Pulmonary artery endothelial cell (primary cell): ENCODE measurements at regions not wholly inside any gene's neighbourhood (a gene's known extent, or its start where the extent isn't known, plus 50 kb on each side); places are given as distances from the start of the nearest gene placed in this dataset.

ENCODE experiments used
- DNase-seq: peaks from one replicate; pipeline ENCODE4 v3.0.0-alpha.2; 2011; ENCODE audit warnings: low read depth, low spot score

DNA sequence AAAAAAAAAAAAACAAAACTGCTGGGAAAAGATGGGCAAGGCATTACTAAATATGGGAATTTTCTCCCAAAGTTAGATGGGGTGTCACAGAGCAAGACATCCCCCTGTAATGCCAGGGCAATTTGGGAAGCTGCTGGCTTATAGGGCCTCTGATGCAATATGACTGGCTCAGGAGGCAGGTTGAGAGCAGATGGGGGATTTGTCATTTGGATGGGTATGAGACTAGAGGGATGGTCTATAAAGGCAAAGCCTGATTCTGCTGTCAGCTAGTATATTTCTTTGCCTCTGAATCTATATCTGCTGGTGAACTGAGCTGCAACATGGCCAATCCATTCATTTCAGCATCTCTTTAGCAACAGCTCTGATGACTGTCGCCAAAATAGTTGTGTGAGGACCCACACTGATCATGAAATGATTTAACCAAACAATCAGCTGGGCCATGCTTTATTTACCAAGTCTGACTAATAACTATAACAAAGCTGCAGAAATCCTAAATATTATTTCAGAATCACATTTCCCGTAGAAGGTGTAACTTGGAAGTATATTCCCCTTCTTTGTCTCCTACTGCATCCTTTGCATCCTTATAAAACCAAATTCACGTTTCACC lies 455.1 kb upstream of the ZNF608 start:
- DNase-seq = no peak

DNA sequence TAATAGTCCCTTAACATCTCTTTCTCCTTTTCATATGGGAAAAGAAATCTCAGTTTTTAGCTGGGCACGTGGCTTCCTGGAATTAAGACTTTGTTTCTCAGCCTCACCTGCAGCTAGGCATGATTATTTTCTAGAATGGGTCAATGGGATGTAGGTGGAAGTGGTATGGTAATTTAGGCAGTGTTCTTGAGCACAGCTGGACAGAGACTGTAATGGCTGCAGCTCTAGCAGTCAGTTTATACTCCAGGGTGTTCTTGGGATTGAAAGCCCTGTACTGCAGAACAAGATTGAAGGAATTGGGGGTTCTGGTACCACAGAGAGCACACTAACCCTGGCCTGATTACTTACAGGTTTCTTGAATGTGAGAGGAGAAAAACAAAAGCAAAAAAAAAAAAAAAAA lies 455.9 kb upstream of the ZNF608 start:
- no peak for DNase-seq

DNA sequence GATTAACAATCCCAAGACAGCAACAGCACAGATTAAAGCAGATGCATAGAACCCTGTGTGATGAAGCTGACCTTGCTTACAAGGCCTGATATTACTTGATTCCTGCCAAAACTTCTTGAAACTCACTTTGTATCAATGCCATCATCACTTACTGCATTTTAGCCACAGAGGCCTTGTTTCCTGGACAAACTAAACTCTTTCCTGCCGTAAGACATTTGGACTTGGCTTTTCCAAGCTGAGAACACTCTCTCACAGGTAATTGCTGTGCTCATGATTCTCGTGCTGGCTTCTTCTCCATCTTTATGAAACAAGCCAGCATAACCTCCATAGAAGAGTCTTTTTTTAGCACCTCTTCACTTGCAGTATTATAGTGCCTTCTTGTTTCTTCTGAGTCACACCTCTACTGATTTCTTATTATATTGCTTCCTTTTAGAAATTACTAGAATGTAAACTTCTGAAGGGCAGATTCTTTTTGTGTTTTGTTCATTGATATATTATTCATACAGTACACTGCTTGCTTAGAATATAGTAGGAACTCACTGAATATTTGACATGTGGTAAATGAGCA lies 456.5 kb upstream of the ZNF608 start:
- no peak for DNase-seq

DNA sequence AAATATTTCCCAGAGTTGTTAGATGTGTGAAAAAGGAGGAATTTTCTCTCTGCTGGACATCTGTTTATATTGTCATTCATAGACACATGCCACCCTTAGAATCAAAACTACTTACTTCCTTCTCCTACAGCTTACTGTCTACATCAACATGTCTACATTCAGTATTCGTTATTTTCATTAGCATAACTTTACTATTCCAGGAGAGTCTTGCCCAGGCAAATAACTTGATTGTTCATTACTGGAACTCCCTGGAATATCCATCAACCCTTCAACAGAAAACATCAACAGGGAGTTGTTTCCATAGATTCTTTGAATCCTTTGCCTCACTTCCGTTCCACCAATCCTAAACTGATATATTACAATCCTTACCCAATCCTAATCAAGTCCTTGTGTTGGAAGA lies 457.5 kb upstream of the ZNF608 start:
- DNase-seq = no peak

DNA sequence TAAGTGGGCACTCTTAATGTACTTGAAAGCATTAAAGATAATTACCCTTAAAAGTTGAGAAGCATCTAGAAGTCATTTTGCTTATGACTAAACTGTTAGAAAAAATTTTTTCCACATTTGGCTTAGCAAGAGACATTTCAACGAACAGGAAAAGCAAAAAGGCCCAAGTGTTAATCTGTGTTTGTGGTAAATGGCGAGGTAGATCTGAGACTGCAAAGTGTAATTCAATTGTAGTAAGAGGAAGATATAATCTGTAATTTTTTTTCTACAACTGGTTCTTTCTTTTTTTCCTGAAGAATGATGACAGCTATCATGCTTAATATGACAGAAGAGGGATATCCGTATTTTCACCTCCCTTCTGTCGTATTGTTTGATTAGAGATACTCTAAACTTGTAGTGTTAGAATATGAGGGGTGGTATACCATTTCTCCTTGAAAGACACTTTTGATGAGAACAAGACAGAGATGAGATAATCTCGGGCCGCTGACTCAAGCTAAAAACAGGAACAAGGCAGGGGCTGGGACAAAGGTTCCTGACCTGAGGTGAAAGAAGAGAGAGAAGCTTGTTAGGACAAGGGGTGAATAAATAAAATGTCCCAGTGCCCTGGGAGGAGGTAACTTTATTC lies 459.3 kb upstream of the ZNF608 start:
- DNase-seq = no peak

DNA sequence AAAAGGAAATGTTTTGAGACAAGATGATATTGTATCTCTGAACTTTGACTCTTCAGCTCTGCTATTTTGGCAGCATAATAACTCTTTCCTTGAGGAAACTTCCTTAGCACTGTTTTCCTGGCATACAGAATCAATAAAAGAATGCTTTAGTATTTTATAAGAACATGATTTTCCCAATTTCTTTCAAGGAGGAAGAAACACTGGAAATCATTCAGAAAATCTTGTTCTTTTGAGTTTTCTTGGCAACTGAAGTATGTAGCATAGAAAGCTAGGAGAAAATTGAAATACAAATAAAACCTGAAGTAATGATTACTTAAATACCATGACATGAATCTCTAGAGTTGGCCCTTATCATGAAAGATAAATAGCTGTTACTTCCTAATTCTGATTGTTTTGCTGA lies 461.4 kb upstream of the ZNF608 start:
- DNase-seq = no peak

DNA sequence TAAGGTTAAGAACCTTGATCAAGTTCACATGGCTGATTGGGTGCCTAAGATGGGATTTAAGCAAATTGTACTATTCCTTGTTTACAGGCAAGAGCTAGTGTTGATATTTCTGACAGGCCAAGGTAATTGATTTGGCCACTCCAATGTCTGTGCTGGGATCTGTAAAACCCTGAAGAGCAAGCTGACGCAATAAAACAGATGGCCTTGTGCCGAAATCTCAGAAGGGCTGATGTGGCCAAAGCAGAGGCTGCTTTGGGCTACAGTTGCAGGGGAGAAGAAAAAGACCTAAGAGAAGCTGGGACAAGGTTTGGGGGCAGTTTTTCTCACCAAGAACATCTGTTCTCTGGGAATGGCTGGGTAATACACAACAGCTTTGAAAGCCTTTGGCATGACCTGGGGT lies 463.2 kb upstream of the ZNF608 start:
- DNase-seq = no peak

DNA sequence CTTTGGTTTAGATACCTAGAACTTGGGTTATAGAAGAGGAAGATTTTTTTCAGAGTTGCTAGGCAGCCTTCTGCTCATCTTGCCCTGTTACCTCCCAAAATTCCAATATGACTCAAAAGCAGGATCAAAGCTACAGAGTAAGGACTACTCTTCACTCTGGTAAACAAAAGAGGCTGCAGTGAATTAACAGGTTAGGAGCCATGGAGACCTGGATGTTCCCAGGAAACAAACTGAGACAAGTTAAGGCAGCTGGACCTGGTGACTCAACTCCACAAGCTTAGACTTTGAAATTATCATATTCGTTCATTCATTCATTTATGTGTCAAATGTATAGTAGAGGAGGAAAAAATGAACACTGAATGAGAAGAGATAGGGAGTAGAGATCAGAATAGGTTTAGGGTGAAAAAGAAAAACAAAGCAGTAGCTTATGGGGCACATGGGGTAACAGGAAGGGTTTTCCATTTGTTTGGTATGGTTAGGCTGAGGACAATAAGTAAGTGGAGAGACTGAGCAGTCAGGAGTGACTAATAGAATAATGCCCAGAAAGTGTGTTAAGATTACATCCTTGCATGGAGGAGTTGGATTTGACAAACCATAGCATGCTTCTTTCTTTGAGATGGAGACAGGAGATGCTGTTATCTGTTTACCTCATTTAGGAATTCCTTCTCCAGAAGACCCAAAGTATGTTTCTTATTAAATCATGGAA lies 464.0 kb upstream of the ZNF608 start:
- DNase-seq = no peak

DNA sequence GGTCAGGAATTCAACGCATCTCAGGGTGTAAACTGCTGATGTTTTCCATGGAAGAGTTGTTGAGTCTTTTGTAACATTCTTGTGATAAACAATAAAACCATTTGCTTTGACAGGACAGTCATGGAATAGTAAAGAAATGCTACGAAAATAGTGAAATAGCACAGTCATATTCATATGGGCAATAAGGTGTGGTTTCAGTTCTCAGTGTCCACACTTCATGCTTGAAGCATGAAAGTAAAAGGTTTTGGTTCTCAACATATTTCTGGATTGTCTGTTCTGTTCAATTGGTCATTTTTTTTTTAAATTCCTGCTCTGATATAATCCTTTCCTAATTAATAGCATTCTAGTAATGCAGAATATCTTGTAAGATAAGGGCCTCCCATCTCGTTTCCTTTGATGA lies 467.6 kb upstream of the ZNF608 start:
- no peak for DNase-seq

DNA sequence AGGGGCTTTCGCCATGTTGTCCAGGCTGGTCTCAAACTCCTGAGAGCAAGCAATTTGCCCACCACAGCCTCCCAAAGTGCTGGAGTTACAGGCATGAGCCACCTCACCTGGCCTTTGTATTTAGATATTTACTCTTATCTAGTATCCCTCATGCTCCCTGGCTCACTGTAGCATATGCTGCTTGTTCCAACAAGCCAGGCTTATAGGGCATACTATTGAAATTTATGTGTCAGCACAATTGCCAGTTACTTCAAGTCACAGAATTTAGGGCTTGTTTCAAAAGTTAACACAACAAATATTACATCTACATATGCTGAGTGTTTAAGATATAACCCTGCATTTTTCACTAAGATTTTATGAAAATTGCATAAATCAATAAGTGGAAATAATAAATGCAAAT lies 469.2 kb upstream of the ZNF608 start:
- DNase-seq = no peak

DNA sequence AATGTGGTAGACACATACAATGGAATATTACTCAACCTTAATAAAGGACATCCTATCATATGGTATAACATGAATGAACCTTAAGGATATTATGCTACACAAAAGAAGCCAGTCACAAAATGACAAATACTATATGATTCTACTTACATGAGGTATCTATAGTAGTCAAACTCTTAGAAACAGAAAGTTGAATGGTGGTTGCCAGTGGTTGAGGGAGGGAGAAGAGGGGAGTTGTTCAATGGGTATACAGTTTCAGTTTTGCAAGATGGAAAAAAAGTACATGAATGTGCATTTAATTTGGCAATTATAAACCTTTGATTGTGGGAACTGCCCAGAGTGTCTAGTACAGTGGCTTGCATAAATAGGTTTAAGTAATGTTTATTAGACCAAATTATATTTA lies 473.3 kb upstream of the ZNF608 start:
- no peak for DNase-seq

DNA sequence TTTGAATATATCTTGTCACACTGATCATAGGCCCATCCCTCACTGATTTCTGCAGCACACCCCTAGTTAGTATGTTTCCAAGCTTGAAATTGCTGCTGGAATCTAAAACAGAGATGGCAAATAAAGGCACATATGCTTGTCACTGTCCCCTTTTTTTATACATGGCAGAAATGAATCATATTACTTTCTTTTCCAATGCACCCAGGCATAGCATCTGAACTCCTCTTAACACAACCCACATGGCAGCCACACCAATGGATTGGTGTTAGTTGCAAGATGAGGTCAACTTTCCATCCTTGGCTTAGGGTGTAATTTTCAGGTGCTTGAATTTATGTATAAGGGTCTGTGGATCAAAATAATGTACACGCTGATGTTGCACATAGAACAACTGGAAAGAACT lies 473.8 kb upstream of the ZNF608 start:
- DNase-seq = no peak

DNA sequence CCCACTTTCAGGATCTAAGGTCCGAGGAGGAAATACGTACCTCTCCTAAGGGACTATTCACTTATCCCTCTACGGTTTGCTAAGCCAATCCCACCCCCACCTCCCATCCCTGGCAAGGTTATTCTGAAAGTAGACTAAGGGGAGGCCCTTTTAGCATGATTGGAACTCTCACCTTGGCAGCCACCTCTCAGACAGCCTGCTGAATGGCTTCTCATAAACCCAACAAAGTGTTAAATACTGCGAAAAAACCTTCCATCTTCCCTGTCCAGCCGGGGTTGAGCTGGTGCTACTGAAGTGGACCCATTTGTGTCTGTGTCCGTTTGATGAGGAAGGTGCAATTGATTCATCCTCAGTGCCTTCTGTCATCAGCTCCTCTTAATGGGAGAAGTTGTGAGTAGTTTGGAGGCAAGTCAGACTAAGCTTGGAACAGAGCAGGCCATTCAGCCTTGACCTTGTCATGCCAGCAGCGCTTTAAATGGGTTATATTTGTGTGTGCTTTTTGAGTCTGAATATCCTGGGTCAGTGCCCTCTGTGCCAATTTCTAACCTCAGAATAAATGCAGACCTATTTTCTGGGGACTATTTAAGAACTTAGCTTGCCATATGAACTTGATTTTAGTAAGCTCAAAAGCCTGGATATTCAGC lies 476.3 kb upstream of the ZNF608 start:
- DNase-seq = no peak

DNA sequence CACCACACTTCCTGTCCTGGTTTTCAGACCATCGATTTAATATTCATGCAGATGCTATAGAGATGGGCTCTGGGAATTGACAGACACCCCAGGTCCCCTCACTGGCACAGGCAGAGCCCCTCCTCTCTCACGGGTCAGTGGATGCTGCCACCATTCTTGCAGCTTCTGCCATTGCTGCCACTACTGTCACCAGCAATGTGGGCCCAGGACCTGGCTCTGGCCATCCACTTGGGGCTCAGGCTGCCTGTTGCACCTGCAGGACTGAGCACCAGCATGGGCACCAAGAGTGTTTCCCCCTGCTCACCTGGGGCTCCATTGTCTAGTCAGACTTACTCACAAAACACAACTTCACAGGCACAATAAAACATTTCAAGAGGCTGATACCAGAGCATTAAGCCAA lies 479.0 kb upstream of the ZNF608 start:
- no peak for DNase-seq

DNA sequence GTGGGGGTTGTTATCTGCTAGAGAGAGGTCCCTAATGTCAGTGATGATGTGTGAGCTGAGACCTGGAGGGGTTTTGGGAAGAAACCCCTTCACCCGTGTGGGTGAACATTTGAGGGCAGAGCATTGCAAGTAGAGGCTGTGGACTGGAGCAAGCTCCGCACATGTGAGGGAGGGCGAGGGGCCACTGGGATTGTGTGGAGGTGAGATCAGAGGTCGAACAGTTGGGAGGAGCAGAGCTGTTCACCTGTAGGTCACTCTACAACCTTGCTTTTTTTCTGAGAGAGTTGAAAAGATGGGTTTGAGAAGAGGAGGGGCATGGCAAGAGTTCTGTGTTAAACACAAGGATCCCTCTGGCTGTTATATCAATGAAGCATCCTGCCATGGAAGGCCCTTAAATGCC lies 480.4 kb upstream of the ZNF608 start:
- DNase-seq = no peak

DNA sequence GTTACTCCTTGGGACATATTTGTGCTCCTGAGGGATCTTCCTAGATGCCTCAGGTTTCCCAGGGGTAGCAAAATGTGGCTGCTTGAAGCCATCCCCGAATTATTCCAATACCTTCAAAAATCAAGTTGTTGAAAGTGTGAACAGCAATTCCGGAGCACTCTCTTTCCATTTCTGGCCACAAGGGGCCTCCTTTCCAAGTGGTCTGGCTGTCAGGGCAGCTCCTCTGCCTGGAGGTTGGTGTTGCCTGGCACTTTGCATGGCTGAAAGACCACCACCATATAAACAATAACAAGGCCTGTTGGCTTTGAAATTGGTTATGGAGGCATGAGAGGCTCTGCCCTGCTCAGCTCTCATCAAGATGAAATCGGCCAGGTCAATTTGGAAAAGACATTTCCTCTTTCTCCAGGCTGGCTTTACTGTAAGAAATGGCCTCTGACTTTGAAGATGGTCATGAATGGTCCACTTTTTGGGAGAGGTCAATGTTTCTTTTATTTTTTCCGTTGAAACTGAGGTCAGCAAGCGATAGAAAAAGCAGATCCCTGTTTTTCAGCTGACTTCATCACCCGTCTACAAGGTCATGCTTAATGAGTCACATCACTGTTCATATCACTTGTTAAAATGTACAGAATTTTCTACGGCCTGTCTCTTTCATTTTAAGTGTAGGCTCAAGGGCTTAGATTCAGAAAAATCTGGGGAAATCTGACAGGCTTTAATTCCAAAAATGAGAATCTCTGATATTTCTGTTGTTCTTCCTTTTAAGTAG lies 481.1 kb upstream of the ZNF608 start:
- DNase-seq = no peak

DNA sequence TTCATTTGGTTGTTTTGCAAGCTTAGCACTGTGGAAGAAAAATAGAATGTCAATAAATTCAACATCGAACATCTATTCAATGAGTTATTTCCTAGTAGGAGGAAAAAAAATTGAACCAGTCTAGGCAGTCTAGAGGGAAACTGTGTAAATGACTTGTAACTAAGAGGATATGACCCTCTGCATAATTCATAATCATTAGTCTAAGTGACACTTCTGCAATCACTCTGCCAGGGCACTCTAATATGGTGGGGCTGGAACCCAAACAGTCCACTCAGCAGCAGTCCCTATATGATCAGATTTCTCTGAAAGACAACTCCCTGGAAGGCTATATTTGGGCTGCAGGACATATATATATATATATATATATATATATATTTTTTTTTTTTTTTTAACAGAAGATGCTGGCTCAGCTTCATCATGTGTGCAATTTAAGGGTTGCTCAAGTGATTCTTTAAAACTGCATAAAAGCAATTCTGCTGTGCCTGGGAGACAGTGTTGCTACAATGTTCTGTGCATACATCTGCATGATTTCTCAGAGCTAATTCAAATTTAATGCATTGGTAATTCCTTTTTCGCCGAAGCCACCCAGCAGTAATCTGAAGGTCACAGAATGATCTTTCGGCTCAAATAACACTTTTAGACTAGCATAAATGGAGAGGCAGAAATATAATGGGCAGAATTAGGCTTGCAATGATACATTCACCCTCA lies 482.1 kb upstream of the ZNF608 start:
- no peak for DNase-seq

DNA sequence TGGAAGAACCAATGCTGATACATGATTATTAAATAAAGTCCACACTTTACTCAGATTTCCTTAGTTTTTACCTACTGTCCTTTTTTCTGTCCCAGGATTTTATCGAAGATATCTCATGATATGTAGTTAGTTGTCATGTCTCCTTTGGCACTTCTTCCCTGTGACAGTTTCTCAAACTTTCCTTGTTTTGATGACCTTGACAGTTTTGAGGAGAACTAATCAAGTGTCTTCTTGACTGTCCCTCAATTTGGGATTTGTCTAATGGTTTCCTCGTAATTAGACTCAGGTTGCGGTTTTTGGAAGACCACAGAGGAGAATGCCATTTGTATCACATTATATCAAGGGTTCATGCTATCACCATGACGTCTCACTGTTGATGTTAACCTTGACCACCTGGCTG lies 483.1 kb upstream of the ZNF608 start:
- no peak for DNase-seq

DNA sequence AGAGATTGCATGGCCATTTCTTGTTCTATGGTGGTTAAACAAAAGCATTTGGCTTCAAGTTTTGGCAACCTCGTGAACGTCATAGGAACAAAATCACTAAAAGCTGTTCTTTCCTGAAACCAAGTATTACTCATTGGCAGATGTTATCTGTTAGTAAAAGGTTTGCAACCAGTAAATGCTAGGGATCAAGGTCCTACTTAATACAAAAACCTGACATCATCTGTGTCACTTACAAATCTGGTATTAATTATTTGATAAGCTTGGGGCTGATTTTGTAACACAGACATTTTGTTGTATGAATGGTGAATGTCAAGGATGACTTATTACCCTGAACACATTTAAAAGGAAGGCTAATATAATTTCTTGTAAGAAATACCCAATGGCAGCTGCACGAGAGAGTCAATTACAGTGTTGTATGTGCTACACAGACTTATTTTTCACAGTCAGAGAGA lies 486.4 kb upstream of the ZNF608 start:
- DNase-seq = peak; percentile 19

DNA sequence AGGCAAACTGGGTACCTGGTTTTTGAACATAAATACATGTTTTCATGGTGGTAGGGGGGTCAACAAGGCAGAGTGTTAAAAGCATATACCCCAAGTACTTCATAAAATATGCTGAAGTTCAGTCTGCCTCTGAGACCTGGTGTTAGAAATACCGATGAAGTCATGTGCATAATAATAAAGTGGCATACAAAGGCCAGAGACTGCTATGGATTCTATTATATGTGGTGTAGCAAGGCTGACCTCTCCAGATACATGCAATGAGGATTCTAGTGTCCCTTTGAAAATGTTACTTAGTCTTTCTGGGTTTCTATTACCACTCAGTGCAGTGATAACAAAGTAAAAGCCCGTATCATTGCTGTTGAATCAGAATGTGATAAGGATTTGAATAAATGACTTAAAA lies 487.5 kb upstream of the ZNF608 start:
- DNase-seq = no peak

DNA sequence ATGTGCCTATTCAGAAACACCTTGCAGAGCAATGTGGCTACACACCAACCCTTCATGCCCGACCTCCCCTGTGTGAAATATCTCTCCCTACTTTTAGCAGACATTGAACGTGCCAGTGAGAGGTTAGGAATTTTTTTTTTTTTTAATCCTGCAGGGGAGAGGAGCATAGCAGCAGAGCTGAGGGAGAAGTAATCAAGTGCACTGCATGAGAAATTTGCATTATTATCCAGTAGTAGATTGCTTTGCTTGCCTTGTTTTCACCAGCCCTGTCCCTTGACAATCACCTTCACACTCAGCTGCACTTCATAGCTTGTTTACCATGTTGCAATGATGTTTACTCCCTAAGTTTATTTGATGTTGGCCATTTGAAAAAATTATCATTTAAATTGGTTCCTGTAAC lies 489.6 kb upstream of the ZNF608 start:
- no peak for DNase-seq
